AG04449 (cell line): ENCODE measurements at regions not wholly inside any gene's neighbourhood (a gene's known extent, or its start where the extent isn't known, plus 50 kb on each side); places are given as distances from the start of the nearest gene placed in this dataset.

Experiments
- CTCF ChIA-PET: fragments of 350-600 bp; formaldehyde crosslinking; extraction: SDS; loops from one replicate; lab custom pipeline; 2021; ENCODE audit warnings: antibody characterized with exemption; lab: Yijun Ruan, JAX
- POLR2A ChIA-PET: fragments of 400-600, 350-600 bp; formaldehyde crosslinking; extraction: SDS; loops from one replicate; lab custom pipeline; 2020; ENCODE audit warnings: antibody characterized with exemption, inconsistent platforms; lab: Yijun Ruan, JAX
- DNase-seq: peaks from one replicate; pipeline ENCODE4 v3.0.0-alpha.2; 2010; ENCODE audit warnings: low read depth, low spot score
- H3K4me3 ChIP-seq: 2 replicates; pipeline ENCODE4 v1.5.1; 2011; ENCODE audit warnings: low read depth, mild to moderate bottlenecking, control low read depth, low read length
- TF ChIP-seq, protein P1 (sequence below): IDR thresholded peaks from one replicate; pipeline ENCODE4 v1.5.1; 2011; ENCODE audit warnings: mild to moderate bottlenecking, moderate library complexity, low read length, control low read depth, inconsistent platforms; ENCODE audit not compliant: insufficient read depth; ENCODE audit errors: missing control alignments

GRCh38 chr2:167769020-167769419 lies 478.4 kb downstream of the STK39 start:
- no peak for DNase-seq
- no peak overlapping the region for H3K4me3 ChIP-seq
- POLR2A ChIA-PET = no interaction called here
- TF ChIP-seq, protein P1, sequence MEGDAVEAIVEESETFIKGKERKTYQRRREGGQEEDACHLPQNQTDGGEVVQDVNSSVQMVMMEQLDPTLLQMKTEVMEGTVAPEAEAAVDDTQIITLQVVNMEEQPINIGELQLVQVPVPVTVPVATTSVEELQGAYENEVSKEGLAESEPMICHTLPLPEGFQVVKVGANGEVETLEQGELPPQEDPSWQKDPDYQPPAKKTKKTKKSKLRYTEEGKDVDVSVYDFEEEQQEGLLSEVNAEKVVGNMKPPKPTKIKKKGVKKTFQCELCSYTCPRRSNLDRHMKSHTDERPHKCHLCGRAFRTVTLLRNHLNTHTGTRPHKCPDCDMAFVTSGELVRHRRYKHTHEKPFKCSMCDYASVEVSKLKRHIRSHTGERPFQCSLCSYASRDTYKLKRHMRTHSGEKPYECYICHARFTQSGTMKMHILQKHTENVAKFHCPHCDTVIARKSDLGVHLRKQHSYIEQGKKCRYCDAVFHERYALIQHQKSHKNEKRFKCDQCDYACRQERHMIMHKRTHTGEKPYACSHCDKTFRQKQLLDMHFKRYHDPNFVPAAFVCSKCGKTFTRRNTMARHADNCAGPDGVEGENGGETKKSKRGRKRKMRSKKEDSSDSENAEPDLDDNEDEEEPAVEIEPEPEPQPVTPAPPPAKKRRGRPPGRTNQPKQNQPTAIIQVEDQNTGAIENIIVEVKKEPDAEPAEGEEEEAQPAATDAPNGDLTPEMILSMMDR = no peak
- CTCF ChIA-PET = no interaction called here

DNA sequence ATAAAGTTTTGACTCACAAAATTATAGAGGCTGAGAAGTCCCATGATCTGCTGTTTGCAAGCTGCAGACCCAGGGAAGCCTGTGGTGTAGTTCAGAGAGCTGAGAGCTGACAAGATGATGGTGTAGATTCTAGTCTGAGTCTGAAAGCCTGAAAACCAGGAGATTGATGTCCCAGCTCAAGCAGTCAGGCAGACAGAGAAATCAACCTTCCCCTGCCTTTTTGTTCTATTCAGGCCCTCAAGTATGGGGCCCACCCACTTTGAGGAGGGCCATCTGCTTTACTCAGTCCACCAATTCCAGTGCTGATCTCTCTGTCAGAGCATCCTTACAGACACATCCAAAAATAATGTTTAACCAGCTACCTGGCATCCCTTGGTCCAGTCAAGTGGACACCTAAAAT lies 479.6 kb downstream of the STK39 start:
- no peak overlapping the region for H3K4me3 ChIP-seq
- no peak for DNase-seq
- ChIA-PET POLR2A (no interaction called here), CTCF (no interaction called here)
- TF ChIP-seq, protein P1 = no peak

- ChIA-PET CTCF (no interaction called here), POLR2A (no interaction called here)
- DNase-seq = no peak
- TF ChIP-seq, protein P1 = no peak
- no peak overlapping the region for H3K4me3 ChIP-seq
Observed at GRCh38 chr2:167764772-167765341, 482.5 kb downstream of the STK39 start.

GRCh38 chr2:167761465-167762136 lies 485.8 kb downstream of the STK39 start:
- TF ChIP-seq, protein P1 = no peak
- POLR2A ChIA-PET = no interaction called here
- H3K4me3 ChIP-seq = no peak overlapping the region
- no peak for DNase-seq
- CTCF ChIA-PET = no interaction called here

DNA sequence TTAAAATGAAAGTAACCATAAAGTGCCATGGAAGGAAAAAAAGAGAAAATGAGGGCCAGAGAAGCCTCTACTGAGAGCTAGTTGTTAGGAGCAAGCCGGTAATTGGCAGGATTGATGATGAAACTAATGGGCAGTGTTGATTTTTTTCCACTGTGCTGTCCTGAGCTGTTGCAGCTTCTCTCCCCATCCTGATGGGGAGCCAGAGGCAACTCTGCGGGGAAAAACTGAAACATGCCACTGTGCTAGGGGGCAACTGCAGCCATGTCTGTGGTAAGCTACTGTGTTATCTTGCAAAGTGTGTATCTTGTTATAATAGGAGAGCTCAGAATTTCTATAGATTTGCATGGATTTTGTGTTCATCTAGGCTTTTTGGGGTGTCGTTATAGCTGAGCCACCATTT lies 487.9 kb downstream of the STK39 start:
- POLR2A ChIA-PET = no interaction called here
- no peak overlapping the region for H3K4me3 ChIP-seq
- no peak for DNase-seq
- CTCF ChIA-PET = no interaction called here
- TF ChIP-seq, protein P1 = no peak

GRCh38 chr2:167758292-167758691 lies 489.1 kb downstream of the STK39 start:
- no peak overlapping the region for H3K4me3 ChIP-seq
- ChIA-PET POLR2A (no interaction called here), CTCF (no interaction called here)
- DNase-seq = no peak
- TF ChIP-seq, protein P1 = no peak
